Bone marrow (tissue), 2 donors: ENCODE measurements at regions not wholly inside any gene's neighbourhood (a gene's known extent, or its start where the extent isn't known, plus 50 kb on each side); places are given as distances from the start of the nearest gene placed in this dataset.

Source experiments
- DNase-seq, 2 donors: peaks; one replicate each; lab custom pipeline; 2025; lab: John Stamatoyannopoulos, UW

- DNase-seq: no peak
Measured at GRCh38 chr14:98118749-98119148, 1153.2 kb downstream of the BCL11B start.

DNA sequence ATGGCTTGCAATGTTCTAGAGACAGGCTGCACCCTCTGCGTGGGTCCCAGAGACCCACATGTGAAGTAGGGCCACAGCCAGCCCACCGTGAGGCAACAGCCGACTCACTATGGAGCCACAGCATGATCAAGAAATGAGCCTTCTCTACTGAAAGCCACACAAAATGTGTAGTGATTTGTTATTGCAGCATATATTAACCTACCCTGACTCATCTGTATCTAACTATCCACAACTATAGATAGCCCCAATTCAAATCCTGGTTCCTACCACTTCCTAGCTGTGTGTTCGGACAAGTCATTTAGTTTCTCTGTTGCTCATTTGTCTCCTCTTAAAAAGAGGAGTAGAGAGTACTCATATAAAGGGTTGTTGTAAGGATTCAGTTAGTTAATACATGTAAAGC, 1152.3 kb downstream of the BCL11B start:
- no peak for DNase-seq

DNA sequence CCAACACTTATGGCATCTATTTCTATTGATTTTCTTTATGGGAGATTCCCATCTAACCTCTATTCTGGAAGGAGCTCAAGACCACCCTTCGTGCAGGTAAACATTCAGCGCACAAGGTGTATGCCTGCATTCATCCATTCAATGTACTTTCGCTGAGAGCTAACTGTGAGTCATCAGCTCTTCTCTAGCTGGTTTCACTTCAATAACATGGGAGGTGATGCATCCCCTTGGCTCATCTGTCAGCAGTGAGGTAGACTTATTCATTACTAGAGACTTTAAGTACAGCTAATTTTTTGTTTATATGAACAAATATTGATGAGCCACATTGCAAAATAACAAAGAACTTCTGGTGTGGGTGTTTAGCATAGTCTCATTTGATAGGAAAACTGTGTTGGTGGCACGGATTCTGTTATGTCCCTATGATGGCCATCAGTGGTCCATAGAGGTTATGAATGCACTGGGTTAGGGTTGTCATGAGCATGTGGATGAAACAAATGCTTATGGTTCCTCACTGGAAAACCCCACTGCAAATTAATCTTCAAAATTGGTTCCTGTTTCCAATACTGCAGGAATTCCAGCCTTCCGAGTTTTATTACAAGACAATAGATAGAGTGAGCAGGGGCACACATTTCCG, 1151.0 kb downstream of the BCL11B start:
- DNase-seq: no peak

GRCh38 chr14:98122527-98122926, 1149.5 kb downstream of the BCL11B start:
- DNase-seq: no peak

DNA sequence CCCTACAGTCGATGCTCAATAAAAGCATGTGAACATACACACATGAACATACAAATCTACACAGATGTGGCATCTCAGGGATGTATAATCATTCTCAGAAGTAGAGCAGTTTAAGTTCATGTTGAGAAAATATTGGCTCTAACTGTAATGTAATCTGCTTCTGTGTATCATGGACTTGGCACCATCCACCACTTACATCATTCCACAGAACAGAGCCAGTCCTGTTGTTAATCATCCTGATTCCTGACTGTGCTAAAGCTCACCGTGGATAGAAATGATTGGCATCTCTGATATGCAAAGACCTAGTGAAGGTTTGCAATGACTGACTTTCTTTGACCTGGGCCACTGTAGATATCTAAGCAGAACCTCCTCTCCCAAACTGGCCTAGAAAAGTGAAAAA, 1141.3 kb downstream of the BCL11B start:
- no peak for DNase-seq

DNA sequence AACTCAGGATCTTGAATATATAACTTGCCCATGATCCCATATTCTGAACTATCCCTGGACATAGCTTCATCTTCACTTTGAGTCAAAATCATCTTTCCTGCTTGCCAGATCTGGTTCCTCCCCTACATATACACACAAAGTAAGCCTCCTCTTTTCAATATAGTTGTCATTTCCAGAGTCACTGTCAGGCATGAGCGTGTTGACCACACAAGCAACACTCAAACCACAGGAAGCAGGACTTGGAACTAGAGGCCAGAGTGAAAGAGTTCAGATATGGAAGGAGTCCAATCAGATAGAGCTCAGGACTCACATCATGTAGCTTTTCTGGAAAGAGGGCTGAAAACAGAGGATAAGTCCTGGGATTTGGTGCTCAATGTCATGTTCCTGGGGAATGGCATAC, 1140.6 kb downstream of the BCL11B start:
- no peak for DNase-seq

DNA sequence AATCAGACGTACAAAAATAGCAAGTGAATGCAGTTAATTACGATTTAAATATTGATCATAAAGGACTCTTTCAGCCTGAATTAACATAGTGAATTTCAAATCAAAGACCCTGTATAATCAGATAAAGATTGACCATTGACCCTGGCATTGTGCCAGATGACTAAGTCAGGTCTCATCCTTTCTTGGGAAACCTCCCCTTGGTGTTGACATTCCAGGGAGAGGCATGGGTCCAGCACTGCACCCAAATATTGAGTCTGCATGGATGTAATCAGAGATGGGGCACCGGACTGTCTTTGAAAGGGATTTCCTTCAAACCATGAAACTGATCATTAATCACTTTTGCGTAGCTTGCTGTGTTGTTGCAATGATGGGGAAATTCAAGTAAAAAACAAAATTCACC, 1138.2 kb downstream of the BCL11B start:
- no peak for DNase-seq

DNA sequence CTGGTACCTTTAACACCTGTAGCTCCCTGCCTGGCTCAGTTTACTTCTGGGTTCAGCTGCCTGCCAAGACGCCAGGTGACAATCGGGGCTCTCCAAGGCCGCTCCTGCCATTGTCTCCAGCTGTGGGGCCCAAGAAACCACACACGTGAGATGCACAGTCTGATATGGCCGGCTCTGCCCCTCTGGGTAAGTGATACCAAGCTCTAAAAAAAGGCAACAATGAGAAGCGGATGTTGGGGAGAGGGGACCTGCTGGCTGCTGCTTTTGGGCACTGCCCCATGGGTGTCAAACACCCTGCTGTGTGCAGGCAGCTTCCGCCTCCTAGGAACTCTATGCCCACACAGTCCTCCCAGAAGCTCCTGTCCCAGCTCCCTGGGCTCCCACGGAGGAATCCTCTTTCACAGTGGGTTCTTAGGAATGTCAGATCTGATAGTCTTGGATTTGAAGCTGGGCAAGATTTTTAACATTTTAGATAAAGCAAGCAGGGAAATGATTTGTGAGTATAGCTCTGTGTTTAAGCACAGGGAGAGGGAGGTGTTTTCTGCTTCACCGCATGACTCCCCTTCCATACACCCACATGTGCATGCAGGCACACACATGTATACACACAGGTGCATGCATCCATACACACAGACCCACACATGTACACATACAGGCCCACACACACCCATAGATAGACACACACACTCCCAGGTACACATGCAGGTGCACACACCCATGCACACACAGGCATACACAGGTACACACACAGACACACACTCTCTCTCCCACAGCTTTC, 1135.8 kb downstream of the BCL11B start:
- DNase-seq: no peak

- DNase-seq: no peak
Measured at GRCh38 chr14:98137131-98138025, 1134.6 kb downstream of the BCL11B start.

GRCh38 chr14:98138666-98139065, 1133.3 kb downstream of the BCL11B start:
- no peak for DNase-seq

GRCh38 chr14:98140862-98141530, 1131.0 kb downstream of the BCL11B start:
- no peak for DNase-seq

DNA sequence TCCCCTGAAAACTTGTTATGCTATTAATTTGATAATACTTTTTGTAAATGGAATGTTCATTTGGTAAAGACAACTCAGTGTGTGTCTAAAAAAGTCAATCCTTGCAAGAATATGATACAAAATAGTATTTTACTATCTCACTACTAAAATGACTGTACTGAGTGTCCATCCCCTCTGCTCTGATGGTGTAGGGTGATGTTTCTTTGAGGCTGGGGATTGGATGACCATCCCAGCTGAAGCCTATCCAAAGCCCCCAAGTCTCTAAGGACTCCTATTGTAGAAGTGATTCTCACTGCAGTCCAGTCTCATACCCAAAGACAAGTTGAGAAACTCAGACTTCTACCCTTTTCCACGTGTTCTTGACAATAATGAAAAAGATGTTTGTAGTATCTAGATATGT, 1128.4 kb downstream of the BCL11B start:
- no peak for DNase-seq

GRCh38 chr14:98144964-98145363, 1127.0 kb downstream of the BCL11B start:
- no peak for DNase-seq

GRCh38 chr14:98146416-98146815, 1125.6 kb downstream of the BCL11B start:
- no peak for DNase-seq

DNA sequence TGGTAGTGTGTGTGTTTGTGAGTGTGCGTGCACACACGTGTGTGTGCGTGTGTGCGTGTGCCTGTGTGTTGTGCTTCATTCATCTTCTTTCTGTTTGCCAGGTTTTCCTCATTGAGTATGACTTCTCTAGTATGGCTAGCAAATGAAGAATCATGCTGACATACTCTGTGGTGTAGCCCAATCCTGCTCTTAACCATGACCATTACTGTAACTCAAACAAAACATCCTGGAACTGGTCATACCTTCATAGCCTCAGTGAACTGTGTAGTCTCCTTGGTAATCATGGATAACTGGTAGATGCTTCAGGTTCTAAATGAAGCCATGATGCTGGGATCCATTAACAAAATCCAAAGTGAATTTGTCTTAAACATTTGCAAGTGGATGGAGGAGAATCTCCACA, 1117.7 kb downstream of the BCL11B start:
- no peak for DNase-seq

DNA sequence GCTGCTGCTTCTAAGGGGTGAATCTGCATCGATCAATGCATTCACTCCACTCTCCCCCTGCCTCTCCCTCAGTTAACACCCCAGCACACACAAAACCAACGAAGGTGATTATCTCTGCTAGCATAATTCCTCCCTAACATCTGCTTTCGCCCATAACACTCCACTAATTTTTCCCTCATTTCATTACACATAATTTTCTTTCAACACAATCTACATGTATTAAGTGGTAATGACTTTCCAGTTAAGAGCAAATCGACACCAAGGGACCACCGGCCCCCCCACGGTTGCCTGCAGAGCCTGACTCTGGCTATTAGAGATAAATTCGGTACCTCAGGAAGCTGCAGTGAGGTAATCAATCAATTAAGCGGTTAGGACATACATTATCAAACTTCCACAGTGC, 1115.6 kb downstream of the BCL11B start:
- no peak for DNase-seq

- DNase-seq: no peak
Measured at GRCh38 chr14:98160901-98161300, 1111.1 kb downstream of the BCL11B start.

- DNase-seq: no peak
Measured at GRCh38 chr14:98161356-98161755, 1110.6 kb downstream of the BCL11B start.

DNA sequence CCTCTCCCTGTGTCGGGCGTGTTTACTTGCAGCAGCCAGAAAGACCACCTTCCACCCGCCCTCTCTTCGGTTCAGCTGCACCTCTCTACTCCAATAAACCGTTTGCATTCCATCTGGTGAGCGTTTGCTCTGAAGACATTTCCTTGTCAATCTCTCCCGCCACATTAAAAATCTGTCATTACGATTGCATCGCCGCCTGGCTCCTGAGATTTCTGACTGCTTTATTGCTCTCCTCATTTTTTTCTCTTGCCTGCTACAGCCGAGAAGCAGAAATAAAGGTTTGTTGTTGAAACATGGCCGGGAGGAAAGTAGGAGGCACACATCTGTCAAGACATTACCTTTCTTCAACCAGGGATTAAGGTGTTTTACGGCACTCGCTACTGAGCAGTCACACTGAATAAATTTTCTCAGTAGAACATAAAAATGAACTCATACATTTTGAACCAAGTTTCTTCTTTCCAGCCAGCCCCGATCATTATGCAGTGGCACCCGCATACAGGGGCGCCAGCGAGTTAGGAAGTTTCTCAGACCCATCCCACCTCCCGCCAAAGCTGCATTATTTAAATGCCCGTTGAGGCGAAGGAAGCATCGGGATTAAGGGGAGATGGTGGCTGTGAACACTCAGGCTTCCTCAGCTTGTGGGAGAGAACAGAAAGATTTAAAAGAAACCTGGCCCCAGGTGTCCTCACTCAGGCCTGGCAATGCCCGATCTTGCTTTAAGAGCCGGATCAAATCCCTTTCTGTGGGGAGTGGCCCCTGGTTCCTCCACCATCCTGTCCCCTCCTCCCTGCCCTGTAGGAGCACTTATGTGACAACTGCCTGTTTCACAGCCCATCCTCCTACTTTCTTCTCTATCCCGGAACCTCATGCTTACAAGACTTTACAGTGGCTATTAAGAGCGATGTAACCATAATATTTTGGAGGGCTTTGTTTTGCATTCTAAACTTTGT, 1108.9 kb downstream of the BCL11B start:
- no peak for DNase-seq

GRCh38 chr14:98163873-98164272, 1108.1 kb downstream of the BCL11B start:
- no peak for DNase-seq

- DNase-seq: no peak
Measured at GRCh38 chr14:98165976-98166375, 1106.0 kb downstream of the BCL11B start.
